GM21529 (cell line): ENCODE measurements at regions not wholly inside any gene's neighbourhood (a gene's known extent, or its start where the extent isn't known, plus 50 kb on each side); places are given as distances from the start of the nearest gene placed in this dataset.

ENCODE experiments used
- ATAC-seq: cut with Tn5 transposase; IDR thresholded peaks from one replicate; pipeline ENCODE4 v1.9.1; 2021; ENCODE audit not compliant: unreplicated experiment

DNA sequence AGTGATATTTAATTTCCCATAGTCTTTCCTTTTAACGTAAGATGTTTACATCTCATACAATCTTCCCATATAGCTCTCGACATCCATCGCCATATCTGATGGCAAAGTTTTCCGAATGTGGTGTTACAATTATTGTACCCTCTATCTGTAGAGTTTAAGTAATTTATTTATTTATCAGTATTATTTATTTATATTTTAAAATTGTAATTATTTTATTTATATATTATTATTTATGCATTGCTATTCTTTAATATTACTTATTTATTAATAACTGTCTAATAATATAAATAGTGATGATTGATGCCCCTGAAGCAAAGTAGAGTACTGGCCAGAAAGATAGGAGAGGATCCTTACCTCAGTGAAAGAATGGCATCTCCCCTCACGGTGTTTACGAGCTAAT is 812.9 kb downstream of the VGLL3 start:
- ATAC-seq, result no peak

- ATAC-seq, result no peak
These were observed 814.5 kb downstream of the VGLL3 start for GRCh38 chr3:86176445-86176784.

DNA sequence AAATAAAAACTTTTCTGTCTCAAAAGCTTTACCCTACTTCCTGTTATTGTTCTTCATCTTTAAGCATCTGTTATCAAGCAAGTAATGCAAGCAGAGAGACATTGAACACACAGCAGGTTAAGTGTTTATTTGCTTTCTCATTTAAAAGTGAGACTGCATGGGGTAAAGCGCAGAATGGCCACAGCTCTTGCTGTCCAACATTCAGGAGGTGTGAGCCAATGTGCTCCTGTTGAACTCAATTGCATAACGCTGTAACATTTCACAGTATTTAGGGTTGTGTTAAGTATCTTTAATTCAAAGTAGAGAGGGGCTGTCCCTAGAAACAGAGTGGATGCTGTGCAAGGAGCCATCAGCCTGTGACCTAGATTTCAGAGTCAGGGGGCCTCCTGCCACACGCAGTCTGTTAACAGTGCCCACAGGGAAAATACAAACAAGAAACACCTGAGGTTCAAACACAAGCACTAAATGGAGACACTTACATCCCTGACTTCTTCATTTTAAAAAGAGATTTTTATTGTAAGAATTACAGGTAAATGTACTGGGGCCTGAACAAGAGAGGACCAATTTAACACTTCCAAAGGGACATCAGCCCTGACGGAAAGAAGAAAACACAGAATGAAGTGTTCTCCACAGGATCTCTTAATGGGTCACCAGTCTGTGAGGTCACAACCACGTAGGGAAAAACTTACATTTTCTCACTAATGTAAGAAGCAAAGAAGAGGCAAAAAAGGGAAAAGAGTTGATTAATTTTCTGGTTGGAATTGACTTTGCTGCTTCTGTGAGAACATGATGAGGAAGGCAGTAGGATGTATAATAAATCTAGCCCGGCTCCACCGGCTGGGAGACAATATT is 815.1 kb downstream of the VGLL3 start:
- ATAC-seq, result no peak

GRCh38 chr3:86175051-86175536 is 815.9 kb downstream of the VGLL3 start:
- ATAC-seq, result no peak

DNA sequence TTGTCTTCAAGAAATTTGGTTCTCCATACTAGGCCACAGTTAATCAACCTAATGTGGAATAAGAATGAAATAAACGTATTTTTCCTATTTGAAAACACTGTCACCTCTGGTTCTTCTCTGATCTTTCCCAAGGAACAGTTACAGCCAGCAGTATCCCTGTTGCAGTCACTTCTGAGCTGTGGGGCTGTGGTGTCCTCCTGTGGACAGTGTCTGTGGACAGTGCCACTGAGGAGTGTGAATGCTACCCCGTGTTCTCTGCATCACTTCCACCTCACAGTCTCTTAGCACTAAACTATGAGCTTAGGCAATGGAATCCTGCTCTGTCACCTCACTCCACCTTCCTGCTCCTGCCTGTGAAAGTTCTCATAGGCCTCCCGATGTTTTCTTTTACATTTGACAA is 817.5 kb downstream of the VGLL3 start:
- ATAC-seq, result no peak

DNA sequence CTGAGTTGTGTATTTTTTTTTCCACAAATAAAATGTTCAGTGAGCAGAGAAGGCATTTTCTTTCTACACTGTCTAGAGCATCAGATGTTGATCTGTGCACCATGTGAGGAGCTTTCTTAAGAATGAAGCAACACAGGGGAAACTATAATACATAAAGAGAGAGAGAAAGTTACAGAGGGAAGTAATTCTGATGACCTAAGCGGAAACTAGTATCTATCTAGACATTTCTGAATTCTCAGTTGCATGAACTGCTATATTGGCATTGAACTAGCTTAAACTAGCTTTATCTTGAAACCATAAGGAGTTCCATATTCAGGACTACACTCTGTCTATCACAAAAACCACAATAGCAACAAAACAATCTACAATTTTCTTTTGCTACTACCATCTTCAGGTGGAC is 822.4 kb downstream of the VGLL3 start:
- no peak for ATAC-seq

- ATAC-seq, result no peak
These were observed 828.4 kb downstream of the VGLL3 start for GRCh38 chr3:86162521-86162920.

- ATAC-seq, result no peak
These were observed 829.5 kb downstream of the VGLL3 start for GRCh38 chr3:86161493-86161892.

GRCh38 chr3:86152620-86153019 is 838.3 kb downstream of the VGLL3 start:
- no peak for ATAC-seq

GRCh38 chr3:86149054-86149453 is 841.9 kb downstream of the VGLL3 start:
- no peak for ATAC-seq

- ATAC-seq, result no peak
These were observed 843.8 kb downstream of the VGLL3 start for GRCh38 chr3:86147119-86147518.

GRCh38 chr3:86126552-86126951 is 864.4 kb downstream of the VGLL3 start:
- no peak for ATAC-seq
